CD4-positive, alpha-beta T cell (primary cell): ENCODE measurements at regions not wholly inside any gene's neighbourhood (a gene's known extent, or its start where the extent isn't known, plus 50 kb on each side); places are given as distances from the start of the nearest gene placed in this dataset.

Experiments used
- ATAC-seq: fragments of 200-7000 bp; cut with Tn5 transposase; one replicate; pipeline ENCODE4 v1.10.0; 2022; ENCODE audit warnings: mild to moderate bottlenecking; ENCODE audit not compliant: poor library complexity
- CTCF ChIA-PET: fragments of 350-600 bp; sonication (Branson Sonifier 250); formaldehyde crosslinking; loops from one replicate; lab custom pipeline; 2021; ENCODE audit warnings: antibody characterized with exemption, inconsistent platforms; lab: Charles Lee
- POLR2A ChIA-PET: fragments of 350-600 bp; sonication (Branson Sonifier 250); formaldehyde crosslinking; loops from one replicate; lab custom pipeline; 2021; ENCODE audit warnings: antibody characterized with exemption, inconsistent platforms; lab: Charles Lee
- DNase-seq, 14 experiments: peaks; one replicate each; pipeline ENCODE4 v3.0.0-alpha.2; 2013 to 2020; ENCODE audit warnings: mixed read lengths in 2 of 14
- H3K27ac ChIP-seq, 2 donors: one replicate each; pipeline versions ENCODE4 v1.5.1 to v1.7.0; 2013; ENCODE audit warnings: low read length in 2 of 2, low read depth in 1 of 2, mild to moderate bottlenecking in 1 of 2
- H3K27me3 ChIP-seq, 2 experiments: 1 replicate in 1 of 2; 2 replicates in 1 of 2; pipeline versions ENCODE4 v1.6.1 to v1.7.0; 2013; ENCODE audit warnings: low read length in 2 of 2, control low read depth in 1 of 2, mild to moderate bottlenecking in 1 of 2, moderate library complexity in 1 of 2; ENCODE audit not compliant: insufficient read depth in 2 of 2, control insufficient read depth in 1 of 2
- H3K36me3 ChIP-seq: one replicate; pipeline ENCODE4 v1.6.1; 2013; ENCODE audit warnings: low read length, control low read depth; ENCODE audit not compliant: insufficient read depth
- H3K4me1 ChIP-seq: one replicate; pipeline ENCODE4 v1.6.1; 2013; ENCODE audit warnings: low read length, control low read depth; ENCODE audit not compliant: insufficient read depth
- H3K4me3 ChIP-seq: one replicate; pipeline ENCODE4 v1.5.1; 2013; ENCODE audit warnings: mild to moderate bottlenecking, low read length, moderate library complexity
- H3K9me3 ChIP-seq, 2 experiments: 1 replicate in 1 of 2; 2 replicates in 1 of 2; pipeline versions ENCODE4 v1.6.1 to v1.7.0; 2013; ENCODE audit warnings: low read length in 2 of 2, mild to moderate bottlenecking in 2 of 2, control low read depth in 1 of 2, moderate library complexity in 1 of 2; ENCODE audit not compliant: control insufficient read depth in 1 of 2, insufficient read depth in 1 of 2
- H3K27ac Mint-ChIP-seq: one replicate; pipeline ENCODE4 v1.8.0; 2020; ENCODE audit warnings: mixed read lengths
- H3K27me3 Mint-ChIP-seq: one replicate; pipeline ENCODE4 v1.8.0; 2021; ENCODE audit warnings: mixed read lengths
- H3K36me3 Mint-ChIP-seq: one replicate; pipeline ENCODE4 v1.8.0; 2021; ENCODE audit warnings: low read depth, mixed read lengths
- H3K4me1 Mint-ChIP-seq: one replicate; pipeline ENCODE4 v1.8.0; 2021; ENCODE audit warnings: low read depth, mixed read lengths
- H3K4me3 Mint-ChIP-seq: one replicate; pipeline ENCODE4 v1.8.0; 2020; ENCODE audit warnings: mild to moderate bottlenecking, mixed read lengths
- H3K9me3 Mint-ChIP-seq: one replicate; pipeline ENCODE4 v1.8.0; 2020; ENCODE audit warnings: mixed read lengths
- intact Hi-C, 2 experiments: fragments of 100-400 bp; cut with DNase I in 1 of 2; cut with micrococcal nuclease in 1 of 2; formaldehyde crosslinking; loops; one replicate each; pipeline versions ENCODE4 v1.15.1 to v1.9.0; 2023 to 2025; cut with DNase I, micrococcal nuclease
- TF ChIP-seq, protein P1 (sequence below): fragments of 200-600 bp; IDR thresholded peaks from one replicate; pipeline ENCODE4 v1.8.0; 2022; ENCODE audit warnings: antibody characterized with exemption, mild to moderate bottlenecking

DNA sequence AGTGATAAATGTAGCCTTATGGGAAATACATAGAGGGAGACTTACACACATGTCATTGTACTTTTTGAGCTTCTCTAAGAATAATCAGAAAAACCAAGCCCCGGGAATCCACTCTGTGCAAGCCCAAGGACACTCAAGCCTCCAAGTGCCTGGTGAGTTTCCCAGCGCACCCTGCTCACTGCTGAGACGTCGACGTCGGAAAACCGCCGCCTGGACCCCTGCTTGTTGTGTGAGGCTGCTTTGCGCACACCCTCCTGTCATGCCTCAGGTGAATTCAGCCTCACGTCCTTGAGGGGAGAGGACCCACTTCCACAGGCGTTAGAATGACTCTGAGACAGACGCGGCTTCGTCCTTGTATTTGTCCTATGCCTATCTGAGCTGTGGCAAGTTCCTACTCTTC lies 368.4 kb upstream of the AKR1E2 start:
- DNase-seq (no peak), ATAC-seq (no peak)
- Histone ChIP-seq H3K4me1 (no peaks in the 10 kb centered on the region), H3K36me3 (no peaks in the 10 kb centered on the region), H3K4me3 (no peak overlapping the region), H3K27ac (no peak overlapping the region), H3K27me3 (no peaks in the 10 kb centered on the region), H3K9me3 (no peaks in the 10 kb centered on the region)
- no peaks in the 10 kb centered on the region for H3K36me3 Mint-ChIP-seq
- no peak overlapping the region for H3K4me3 Mint-ChIP-seq
- no peaks in the 10 kb centered on the region for H3K27me3 Mint-ChIP-seq
- no peaks in the 10 kb centered on the region for H3K9me3 Mint-ChIP-seq
- H3K27ac Mint-ChIP-seq = no peak overlapping the region
- CTCF ChIA-PET = no interaction called here
- intact Hi-C loops = no loop called here
- TF ChIP-seq, protein P1, sequence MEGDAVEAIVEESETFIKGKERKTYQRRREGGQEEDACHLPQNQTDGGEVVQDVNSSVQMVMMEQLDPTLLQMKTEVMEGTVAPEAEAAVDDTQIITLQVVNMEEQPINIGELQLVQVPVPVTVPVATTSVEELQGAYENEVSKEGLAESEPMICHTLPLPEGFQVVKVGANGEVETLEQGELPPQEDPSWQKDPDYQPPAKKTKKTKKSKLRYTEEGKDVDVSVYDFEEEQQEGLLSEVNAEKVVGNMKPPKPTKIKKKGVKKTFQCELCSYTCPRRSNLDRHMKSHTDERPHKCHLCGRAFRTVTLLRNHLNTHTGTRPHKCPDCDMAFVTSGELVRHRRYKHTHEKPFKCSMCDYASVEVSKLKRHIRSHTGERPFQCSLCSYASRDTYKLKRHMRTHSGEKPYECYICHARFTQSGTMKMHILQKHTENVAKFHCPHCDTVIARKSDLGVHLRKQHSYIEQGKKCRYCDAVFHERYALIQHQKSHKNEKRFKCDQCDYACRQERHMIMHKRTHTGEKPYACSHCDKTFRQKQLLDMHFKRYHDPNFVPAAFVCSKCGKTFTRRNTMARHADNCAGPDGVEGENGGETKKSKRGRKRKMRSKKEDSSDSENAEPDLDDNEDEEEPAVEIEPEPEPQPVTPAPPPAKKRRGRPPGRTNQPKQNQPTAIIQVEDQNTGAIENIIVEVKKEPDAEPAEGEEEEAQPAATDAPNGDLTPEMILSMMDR = no peak
- POLR2A ChIA-PET = no interaction called here
- H3K4me1 Mint-ChIP-seq = no peaks in the 10 kb centered on the region

DNA sequence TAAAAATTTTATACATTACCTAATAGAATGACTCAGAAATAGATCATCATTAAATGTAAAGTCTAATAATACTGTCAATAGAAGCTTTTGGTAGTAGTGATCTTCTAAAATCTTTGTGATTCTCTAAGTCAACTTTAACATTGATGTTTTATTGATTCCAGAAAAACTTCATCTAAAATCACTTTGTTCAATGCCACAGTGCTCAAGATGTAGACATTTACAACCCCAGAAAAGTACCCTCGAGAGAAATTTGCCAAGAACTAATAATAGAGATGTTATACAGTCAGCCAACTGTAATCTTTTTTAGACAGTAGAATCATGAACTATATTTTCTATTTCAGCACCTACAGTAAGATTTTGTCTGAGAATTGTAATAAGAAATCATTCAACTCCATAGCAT lies 369.2 kb upstream of the AKR1E2 start:
- H3K27me3 ChIP-seq = no peaks in the 10 kb centered on the region
- H3K4me3 ChIP-seq = no peak overlapping the region
- H3K36me3 ChIP-seq = no peaks in the 10 kb centered on the region
- ChIA-PET CTCF (no interaction called here), POLR2A (no interaction called here)
- Mint-ChIP-seq H3K27me3 (no peaks in the 10 kb centered on the region), H3K9me3 (no peaks in the 10 kb centered on the region), H3K36me3 (no peaks in the 10 kb centered on the region), H3K4me3 (no peak overlapping the region), H3K27ac (no peak overlapping the region), H3K4me1 (no peaks in the 10 kb centered on the region)
- H3K4me1 ChIP-seq = no peaks in the 10 kb centered on the region
- intact Hi-C loops = no loop called here
- TF ChIP-seq, protein P1 = no peak
- DNase-seq = no peak
- H3K9me3 ChIP-seq = no peaks in the 10 kb centered on the region
- no peak for ATAC-seq
- no peak overlapping the region for H3K27ac ChIP-seq

DNA sequence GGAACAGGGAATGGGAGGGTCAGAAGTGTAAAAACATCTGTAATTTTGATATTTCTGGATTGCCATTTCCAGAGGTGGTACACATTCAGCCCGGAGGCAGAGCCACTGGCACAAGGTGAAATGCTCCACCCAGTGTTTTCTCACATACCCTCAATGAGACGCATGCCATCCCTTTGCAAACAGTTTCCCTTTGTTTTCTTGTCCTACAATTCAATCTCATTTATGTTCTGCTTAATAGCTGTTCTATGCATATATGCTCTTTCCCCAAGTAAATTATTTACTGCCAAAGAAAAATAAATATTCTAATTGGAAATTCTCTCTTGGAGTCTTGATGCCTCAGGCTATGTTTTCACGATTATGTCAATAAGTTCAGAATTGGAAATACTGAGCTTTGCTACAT lies 369.7 kb upstream of the AKR1E2 start:
- no peaks in the 10 kb centered on the region for H3K36me3 ChIP-seq
- intact Hi-C loops = no loop called here
- DNase-seq (no peak), ATAC-seq (no peak)
- no peaks in the 10 kb centered on the region for H3K4me1 ChIP-seq
- Mint-ChIP-seq H3K4me3 (no peak overlapping the region), H3K9me3 (no peaks in the 10 kb centered on the region), H3K4me1 (peaks cover 3% of the 10 kb centered on the region), H3K27me3 (no peaks in the 10 kb centered on the region), H3K27ac (no peak overlapping the region), H3K36me3 (no peaks in the 10 kb centered on the region)
- no peaks in the 10 kb centered on the region for H3K27me3 ChIP-seq
- POLR2A ChIA-PET = no interaction called here
- TF ChIP-seq, protein P1 = no peak
- CTCF ChIA-PET = no interaction called here
- no peak overlapping the region for H3K27ac ChIP-seq
- H3K4me3 ChIP-seq = no peak overlapping the region
- H3K9me3 ChIP-seq = no peaks in the 10 kb centered on the region
